ENCODE measurements at regions not wholly inside any gene's neighbourhood (a gene's known extent, or its start where the extent isn't known, plus 50 kb on each side); places are given as distances from the start of the nearest gene placed in this dataset.

GRCh38 chrX:125758819-125759218 lies 407.3 kb downstream of the DCAF12L2 start:
- TF ChIP-seq CTCF (IDR thresholded peaks at IDR 0.05) (no peak), POLR2A (IDR thresholded peaks at IDR 0.05) (no peak)

Measured in heart left ventricle (tissue), 13 donors.